H54 (cell line): ENCODE measurements at regions not wholly inside any gene's neighbourhood (a gene's known extent, or its start where the extent isn't known, plus 50 kb on each side); places are given as distances from the start of the nearest gene placed in this dataset.

ENCODE experiments used
- DNase-seq: peaks from one replicate; pipeline ENCODE4 v3.0.0; 2011; ENCODE audit warnings: low spot score, mixed read lengths; ENCODE audit not compliant: insufficient read length
- FAIRE-seq: peaks from 3 replicates; lab custom pipeline; 2011; peaks lifted over from hg19 to GRCh38; lab: Jason Lieb, UNC
- POLR2A ChIP-seq: IDR thresholded peaks from 2 replicates; pipeline ENCODE4 v1.6.1; 2011; ENCODE audit warnings: low read depth, mild to moderate bottlenecking, low read length

DNA sequence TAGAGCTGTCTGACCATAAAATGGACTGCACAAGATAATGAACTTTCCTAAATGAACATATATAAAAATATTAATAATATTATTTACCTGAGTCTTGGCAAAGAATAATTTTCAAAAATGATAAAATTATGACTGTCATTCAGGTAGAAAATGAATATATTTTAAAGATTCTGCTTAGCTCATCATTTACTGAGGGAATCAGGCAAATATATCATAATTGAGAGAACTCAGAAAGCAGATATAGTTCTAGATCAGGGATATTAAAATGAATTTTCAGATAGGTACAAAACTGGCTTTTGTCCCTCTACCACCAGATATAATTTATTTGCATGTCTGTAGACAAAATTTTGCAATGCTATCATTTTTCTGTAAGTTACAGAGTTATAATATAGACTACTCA is 86.1 kb upstream of the CPM start:
- no peak for FAIRE-seq
- no peak for TF ChIP-seq POLR2A
- DNase-seq, result no peak

- FAIRE-seq (no peak), DNase-seq (no peak)
- no peak for TF ChIP-seq POLR2A
Observed at GRCh38 chr12:69019910-69020309, 86.9 kb upstream of the CPM start.

GRCh38 chr12:69022674-69023073 is 89.7 kb upstream of the CPM start:
- DNase-seq, result no peak
- no peak for FAIRE-seq
- no peak for TF ChIP-seq POLR2A

DNA sequence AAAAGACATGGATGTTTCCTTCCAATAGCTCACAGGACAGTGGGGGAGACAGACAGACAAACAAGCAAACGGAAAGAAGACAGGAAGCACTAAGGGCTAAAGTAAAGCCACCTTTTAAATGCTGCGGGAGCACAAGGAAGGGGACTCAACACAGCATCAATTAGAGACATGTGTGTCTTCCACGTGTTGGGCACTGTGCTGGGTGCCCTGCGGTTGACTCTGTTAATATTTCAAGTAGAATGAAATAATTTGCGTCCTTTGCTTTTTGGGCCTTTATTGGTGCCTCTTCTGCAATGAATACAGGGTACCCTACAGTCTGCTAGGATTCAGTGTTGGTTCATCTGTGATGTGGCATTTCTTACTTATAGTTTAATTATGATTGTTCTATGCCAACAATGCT is 90.9 kb upstream of the CPM start:
- FAIRE-seq (no peak), DNase-seq (no peak)
- TF ChIP-seq POLR2A, result no peak

GRCh38 chr12:69024413-69024812 is 91.4 kb upstream of the CPM start:
- no peak for TF ChIP-seq POLR2A
- peak; percentile 88 for FAIRE-seq
- DNase-seq, result peak; percentile 42

DNA sequence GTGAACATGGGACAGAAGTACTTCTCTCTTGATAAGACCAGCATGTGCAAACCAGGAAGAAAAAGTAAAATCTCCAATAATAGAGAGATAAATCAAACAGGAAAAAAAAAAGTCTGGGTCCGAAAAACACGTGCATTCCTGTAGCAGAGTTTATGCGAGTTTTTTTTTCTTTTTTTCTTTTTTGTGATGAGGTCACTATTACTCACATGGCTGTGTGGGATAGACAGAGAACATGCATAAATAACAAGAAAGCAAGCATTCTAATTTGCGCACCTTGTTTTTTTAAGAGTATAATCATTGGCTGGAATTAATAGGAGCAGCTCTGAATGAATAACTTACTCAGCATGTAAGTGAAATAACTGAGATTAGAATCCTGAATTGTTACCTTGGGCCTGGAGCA is 91.9 kb upstream of the CPM start:
- TF ChIP-seq POLR2A, result no peak
- DNase-seq, result no peak
- FAIRE-seq, result peak; percentile 75

DNA sequence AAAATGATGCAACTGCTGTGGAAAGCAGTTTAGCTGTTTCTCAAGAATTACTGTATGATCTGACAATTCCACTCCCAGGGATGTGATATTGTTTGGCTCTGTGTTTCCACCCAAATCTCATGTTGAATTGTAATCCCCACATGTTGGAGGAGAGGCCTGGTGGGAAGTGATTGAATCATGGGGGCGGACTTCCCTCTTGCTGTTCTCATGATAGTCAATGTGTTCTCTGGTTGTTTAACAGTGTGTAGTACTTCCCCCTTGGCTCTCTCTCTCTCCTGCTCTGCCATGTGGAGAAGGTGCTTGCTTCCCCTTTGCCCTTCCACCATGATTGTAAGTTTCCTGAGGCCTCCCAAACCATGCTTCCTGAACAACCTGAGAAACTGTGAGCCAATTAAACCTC is 93.4 kb upstream of the CPM start:
- DNase-seq (no peak), FAIRE-seq (no peak)
- no peak for TF ChIP-seq POLR2A

GRCh38 chr12:69027411-69027881 is 94.5 kb upstream of the CPM start:
- no peak for TF ChIP-seq POLR2A
- FAIRE-seq (peak; percentile 80), DNase-seq (peak; percentile 5)

GRCh38 chr12:69028941-69029729 is 96.2 kb upstream of the CPM start:
- peak; percentile 75 for FAIRE-seq
- DNase-seq, result no peak

DNA sequence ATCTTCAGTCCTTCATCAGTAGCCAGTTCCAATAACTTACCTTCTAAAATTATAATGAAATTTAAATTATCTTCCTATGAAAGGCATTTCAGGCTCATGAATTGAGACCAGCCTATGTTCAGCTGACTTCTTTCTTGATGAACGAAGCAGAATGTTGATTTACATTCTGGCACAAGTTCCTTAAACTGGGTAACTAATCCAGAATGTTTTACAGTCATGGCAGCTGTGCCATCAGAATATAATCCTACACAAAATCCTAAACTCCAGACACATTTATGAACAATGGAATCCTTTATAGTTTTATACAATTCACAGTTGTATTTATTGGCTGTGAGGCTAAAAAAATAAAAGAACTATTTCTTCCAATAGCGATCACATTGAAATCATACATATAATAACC is 97.3 kb upstream of the CPM start:
- DNase-seq (no peak), FAIRE-seq (no peak)
- no peak for TF ChIP-seq POLR2A

More at GRCh38 chr12:69028941-69029729, 96.2 kb upstream of the CPM start:
- no peak for TF ChIP-seq POLR2A

- FAIRE-seq, result no peak
- TF ChIP-seq POLR2A, result no peak
- DNase-seq, result no peak
Observed at GRCh38 chr12:69036533-69036932, 103.6 kb upstream of the CPM start.

DNA sequence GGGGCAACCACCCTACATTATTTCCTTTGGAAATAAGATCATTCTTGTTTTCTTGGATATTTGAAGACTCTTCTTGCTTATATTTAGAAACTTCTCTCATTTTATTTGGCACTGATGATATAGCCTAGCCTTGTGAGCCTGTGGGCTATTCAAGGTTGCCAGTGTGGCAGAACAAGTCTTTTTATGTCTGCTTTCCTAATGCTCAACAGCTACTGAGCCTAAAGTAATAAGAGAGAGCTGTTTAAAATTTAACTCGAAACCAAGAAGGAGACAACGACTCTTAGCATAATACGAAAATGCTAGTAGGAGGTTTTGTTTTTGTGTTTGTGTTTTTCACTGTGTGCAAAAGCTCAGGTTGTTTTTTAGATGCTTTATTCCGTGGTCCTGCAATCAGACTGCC is 104.0 kb upstream of the CPM start:
- FAIRE-seq, result no peak
- TF ChIP-seq POLR2A, result no peak
- no peak for DNase-seq

- DNase-seq (no peak), FAIRE-seq (no peak)
- no peak for TF ChIP-seq POLR2A
Observed at GRCh38 chr12:69039911-69040310, 106.9 kb upstream of the CPM start.

DNA sequence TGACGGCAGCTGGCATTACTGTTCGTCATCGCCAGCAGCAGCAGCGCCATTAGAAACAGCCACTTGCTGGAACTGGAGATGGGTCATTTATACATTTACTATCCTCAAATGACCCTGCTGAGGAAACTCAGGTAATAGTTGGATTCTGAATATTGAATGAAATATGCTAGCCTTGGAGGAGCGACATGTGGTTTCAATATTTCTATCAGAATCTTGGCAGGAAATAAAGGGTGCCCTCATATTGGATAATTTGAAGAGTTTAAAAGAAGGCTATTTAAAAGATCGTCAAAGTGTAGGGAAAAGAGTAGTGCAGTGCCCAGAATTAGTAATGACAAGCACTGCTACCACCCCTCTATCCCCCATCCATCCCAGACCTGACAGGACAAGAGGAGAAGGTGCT is 109.6 kb upstream of the CPM start:
- no peak for TF ChIP-seq POLR2A
- FAIRE-seq (no peak), DNase-seq (no peak)

DNA sequence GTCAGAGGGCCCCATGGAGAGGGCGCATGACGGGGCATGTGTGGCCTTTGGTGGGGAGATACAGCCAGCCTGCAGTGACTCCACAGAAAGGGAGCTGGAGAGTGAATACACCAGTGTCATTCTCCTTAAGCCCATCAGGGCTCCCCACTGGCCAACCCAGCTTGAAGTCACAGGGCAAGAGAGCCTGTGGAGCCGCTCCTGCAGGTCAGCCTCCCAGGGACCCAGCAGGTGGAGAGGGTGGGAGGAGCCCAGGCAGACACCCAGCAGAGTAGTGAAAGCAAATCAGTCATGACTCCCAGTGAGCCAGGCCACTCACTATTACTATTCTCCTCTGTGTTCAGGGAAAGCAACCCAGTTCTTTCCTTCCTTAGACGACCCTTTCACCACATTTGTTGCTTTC is 110.0 kb upstream of the CPM start:
- TF ChIP-seq POLR2A, result no peak
- peak; percentile 6 for DNase-seq
- FAIRE-seq, result no peak

DNA sequence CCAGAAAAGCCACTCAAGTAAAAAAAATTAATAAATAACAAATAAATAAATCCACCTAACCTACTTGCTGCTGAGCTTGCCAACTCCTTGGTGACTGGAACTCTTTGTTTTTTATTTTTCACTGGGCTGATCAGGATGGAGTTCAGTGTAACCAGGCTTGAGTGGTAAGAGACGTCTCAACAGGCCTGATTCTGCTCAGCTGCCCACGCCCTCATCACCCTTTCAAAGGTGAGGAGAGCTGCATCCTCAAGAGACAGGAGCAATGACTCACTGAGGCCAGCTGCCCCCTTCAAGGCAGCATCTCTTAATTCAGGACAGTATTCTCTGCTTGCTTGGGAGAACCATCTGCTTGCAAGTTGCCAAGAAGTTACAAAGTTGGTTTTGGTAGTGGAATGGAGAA is 111.9 kb upstream of the CPM start:
- TF ChIP-seq POLR2A, result no peak
- no peak for FAIRE-seq

More for the DNA sequence above, 111.9 kb upstream of the CPM start:
- DNase-seq, result no peak
